Transverse colon (tissue), 4 donors: ENCODE measurements at regions not wholly inside any gene's neighbourhood (a gene's known extent, or its start where the extent isn't known, plus 50 kb on each side); places are given as distances from the start of the nearest gene placed in this dataset.

Experiments used
- DNase-seq: peaks from one replicate; pipeline ENCODE4 v3.0.0-alpha.2; 2019
- H3K27ac ChIP-seq, 4 donors: fragments of 200-600 bp; sonication (generic); 2 replicates each; pipeline ENCODE4 v1.5.1; 2016 to 2018; ENCODE audit warnings: inconsistent platforms in 4 of 4
- H3K27me3 ChIP-seq: fragments of 200-600 bp; sonication (generic); 2 replicates; pipeline ENCODE4 v1.5.1; 2017; ENCODE audit warnings: inconsistent platforms
- H3K36me3 ChIP-seq, 4 donors: fragments of 200-600 bp; sonication (generic); 2 replicates each; pipeline ENCODE4 v1.5.1; 2017 to 2019; ENCODE audit warnings: inconsistent platforms in 4 of 4
- H3K4me1 ChIP-seq, 4 donors: fragments of 200-600 bp; sonication (generic); 2 replicates each; pipeline ENCODE4 v1.5.1; 2017 to 2020; ENCODE audit warnings: inconsistent platforms in 4 of 4
- H3K4me3 ChIP-seq, 4 donors: fragments of 200-600 bp; sonication (generic); 1 replicate in 1 of 4; 2 replicates in 3 of 4; pipeline versions ENCODE4 v1.5.1 to v1.6.1; 2017 to 2019; ENCODE audit warnings: inconsistent platforms in 4 of 4
- H3K9me3 ChIP-seq, 2 donors: fragments of 200-600 bp; sonication (generic); 2 replicates each; pipeline ENCODE4 v1.5.1; 2017 to 2019; ENCODE audit warnings: inconsistent platforms in 2 of 2
- EP300 ChIP-seq: sonication (generic); formaldehyde crosslinking; IDR thresholded peaks from one replicate; pipeline ENCODE4 v1.6.1; 2017; ENCODE audit warnings: antibody characterized with exemption, low read depth
- POLR2A ChIP-seq: fragments of 450-650 bp; IDR thresholded peaks from one replicate; pipeline ENCODE4 v1.6.1; 2016; ENCODE audit warnings: antibody characterized with exemption, mild to moderate bottlenecking, moderate library complexity
- POLR2AphosphoS5 ChIP-seq, 3 donors: sonication (generic); formaldehyde crosslinking; IDR thresholded peaks; one replicate each; pipeline ENCODE4 v1.6.1; 2016; ENCODE audit warnings: antibody characterized with exemption in 3 of 3
- WGBS, 2 donors: methylation state at CpG; one replicate each; pipeline ENCODE4 v1.1.5; 2018; ENCODE audit warnings: low coverage in 1 of 2; 5-methylcytosine and 5-hydroxymethylcytosine counted together
- in situ Hi-C, 4 donors: fragments of 200-750 bp; cut with MboI; loops; one replicate each; pipeline versions ENCODE4 v1.15.0 to v1.15.1; 2017; ENCODE audit warnings: low sequenced_read_pairs in 3 of 4, low pct_ligation_motif_present in 1 of 4, low pct_unique_long_range_greater_than_20kb in 1 of 4
- intact Hi-C: fragments of 100-400 bp; cut with DNase I; formaldehyde crosslinking; loops from one replicate; pipeline ENCODE4 v1.15.1; 2023; ENCODE audit warnings: low total_unique reads
- TF ChIP-seq, protein P1 (sequence below), 5 experiments: fragments of 200-600 bp in 3 of 5; fragments of 450-650 bp in 2 of 5; sonication (generic) in 3 of 5; IDR thresholded peaks; 1 replicate in 2 of 5; 2 replicates in 3 of 5; pipeline ENCODE4 v1.5.1; 2016 to 2017; ENCODE audit warnings: antibody characterized with exemption in 5 of 5, inconsistent platforms in 3 of 5, mild to moderate bottlenecking in 2 of 5, moderate library complexity in 1 of 5

DNA sequence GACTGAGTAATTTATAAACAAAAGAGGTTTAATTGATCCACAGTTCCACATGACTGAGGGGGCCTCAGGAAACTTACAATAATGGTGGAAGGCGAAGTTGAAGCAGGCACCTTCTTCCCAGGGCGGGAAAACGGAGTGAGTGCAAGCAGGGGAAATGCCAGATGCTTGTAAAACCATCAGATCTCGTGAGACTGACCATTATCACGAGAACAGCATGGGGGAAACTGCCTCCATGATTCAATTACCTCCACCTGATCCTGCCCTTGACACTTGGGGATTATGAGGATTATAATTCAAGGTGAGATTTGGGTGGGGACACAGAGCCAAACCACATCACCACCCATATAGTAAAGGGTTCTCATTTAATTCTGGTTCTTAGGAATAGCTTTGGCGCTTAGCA, 219.5 kb upstream of the ATP5MC3 start:
- 66 to 70% methylated on average over 5 to 6 of the region's 6 CpGs for WGBS, 2 donors
- TF ChIP-seq, protein P1, sequence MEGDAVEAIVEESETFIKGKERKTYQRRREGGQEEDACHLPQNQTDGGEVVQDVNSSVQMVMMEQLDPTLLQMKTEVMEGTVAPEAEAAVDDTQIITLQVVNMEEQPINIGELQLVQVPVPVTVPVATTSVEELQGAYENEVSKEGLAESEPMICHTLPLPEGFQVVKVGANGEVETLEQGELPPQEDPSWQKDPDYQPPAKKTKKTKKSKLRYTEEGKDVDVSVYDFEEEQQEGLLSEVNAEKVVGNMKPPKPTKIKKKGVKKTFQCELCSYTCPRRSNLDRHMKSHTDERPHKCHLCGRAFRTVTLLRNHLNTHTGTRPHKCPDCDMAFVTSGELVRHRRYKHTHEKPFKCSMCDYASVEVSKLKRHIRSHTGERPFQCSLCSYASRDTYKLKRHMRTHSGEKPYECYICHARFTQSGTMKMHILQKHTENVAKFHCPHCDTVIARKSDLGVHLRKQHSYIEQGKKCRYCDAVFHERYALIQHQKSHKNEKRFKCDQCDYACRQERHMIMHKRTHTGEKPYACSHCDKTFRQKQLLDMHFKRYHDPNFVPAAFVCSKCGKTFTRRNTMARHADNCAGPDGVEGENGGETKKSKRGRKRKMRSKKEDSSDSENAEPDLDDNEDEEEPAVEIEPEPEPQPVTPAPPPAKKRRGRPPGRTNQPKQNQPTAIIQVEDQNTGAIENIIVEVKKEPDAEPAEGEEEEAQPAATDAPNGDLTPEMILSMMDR (IDR thresholded peaks at IDR 0.05) = no peak
- TF ChIP-seq EP300 (no peak), POLR2A (no peak), POLR2AphosphoS5 (IDR thresholded peaks at IDR 0.05) (no peak)
- intact Hi-C loops (no loop called here), in situ Hi-C loops (no loop called here)
- Histone ChIP-seq H3K9me3 (no peaks in the 10 kb centered on the region), H3K27me3 (no peaks in the 10 kb centered on the region), H3K4me3 (no peak overlapping the region), H3K4me1 (no peaks in the 10 kb centered on the region), H3K27ac (no peak overlapping the region), H3K36me3 (no peaks in the 10 kb centered on the region)
- no peak for DNase-seq

DNA sequence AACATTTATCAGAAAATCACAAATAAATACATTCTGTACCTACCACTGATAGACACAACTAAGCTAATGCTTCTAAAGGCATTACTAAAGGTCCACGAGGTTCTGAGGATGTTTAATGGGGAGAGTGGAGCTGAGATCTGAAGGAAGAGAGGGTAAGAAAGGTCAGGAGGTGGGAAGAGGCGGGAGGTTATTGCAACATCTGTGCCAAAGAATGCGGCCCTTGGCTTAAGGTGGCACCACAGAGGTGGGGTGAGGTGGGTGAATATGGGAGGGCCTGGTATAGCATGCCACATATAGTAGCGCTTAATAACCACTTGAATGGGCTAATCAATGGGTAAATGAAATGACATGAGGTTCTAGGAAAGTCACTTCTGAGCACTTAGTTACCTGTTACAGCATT, 217.8 kb upstream of the ATP5MC3 start:
- Histone ChIP-seq H3K9me3 (no peaks in the 10 kb centered on the region), H3K36me3 (no peaks in the 10 kb centered on the region), H3K4me1 (no peaks in the 10 kb centered on the region), H3K27me3 (no peaks in the 10 kb centered on the region), H3K4me3 (no peak overlapping the region), H3K27ac (no peak overlapping the region)
- intact Hi-C loops (no loop called here), in situ Hi-C loops (no loop called here)
- TF ChIP-seq POLR2A (no peak), POLR2AphosphoS5 (IDR thresholded peaks at IDR 0.05) (no peak), EP300 (no peak)
- TF ChIP-seq, protein P1 (IDR thresholded peaks at IDR 0.05) = no peak
- WGBS, 2 donors = 66 to 100% methylated on average over 1 to 4 of the region's 4 CpGs
- no peak for DNase-seq

DNA sequence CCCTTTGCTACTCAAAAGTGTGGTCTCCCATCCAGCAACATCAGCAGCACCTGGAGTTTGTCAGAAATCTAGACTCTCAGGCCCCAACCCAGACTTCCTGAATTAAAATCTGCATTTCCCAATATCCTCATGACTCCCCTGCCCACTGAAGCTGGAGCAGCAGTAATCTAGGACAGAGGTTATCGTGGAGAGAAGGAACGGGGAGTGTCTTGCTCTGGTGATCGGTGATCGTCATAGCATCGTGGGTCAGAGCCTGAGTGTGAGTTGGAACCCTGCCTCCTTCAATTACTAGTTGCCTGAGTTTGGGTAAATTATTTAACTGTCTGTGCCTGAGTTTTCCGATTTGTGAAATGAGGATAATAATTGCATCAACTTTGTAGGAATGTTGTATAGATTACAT, 217.3 kb upstream of the ATP5MC3 start:
- DNase-seq = no peak
- WGBS, 2 donors = 80% methylated on average over 6 of the region's 6 CpGs; no CpG with 5 or more reads in 1 of the 2 donors
- in situ Hi-C loops = no loop called here
- Histone ChIP-seq H3K27me3 (no peaks in the 10 kb centered on the region), H3K4me1 (no peaks in the 10 kb centered on the region), H3K9me3 (no peaks in the 10 kb centered on the region), H3K4me3 (no peak overlapping the region), H3K27ac (no peak overlapping the region), H3K36me3 (no peaks in the 10 kb centered on the region)
- TF ChIP-seq, protein P1 (IDR thresholded peaks at IDR 0.05) = no peak
- no peak for TF ChIP-seq EP300
- intact Hi-C loops = no loop called here

DNA sequence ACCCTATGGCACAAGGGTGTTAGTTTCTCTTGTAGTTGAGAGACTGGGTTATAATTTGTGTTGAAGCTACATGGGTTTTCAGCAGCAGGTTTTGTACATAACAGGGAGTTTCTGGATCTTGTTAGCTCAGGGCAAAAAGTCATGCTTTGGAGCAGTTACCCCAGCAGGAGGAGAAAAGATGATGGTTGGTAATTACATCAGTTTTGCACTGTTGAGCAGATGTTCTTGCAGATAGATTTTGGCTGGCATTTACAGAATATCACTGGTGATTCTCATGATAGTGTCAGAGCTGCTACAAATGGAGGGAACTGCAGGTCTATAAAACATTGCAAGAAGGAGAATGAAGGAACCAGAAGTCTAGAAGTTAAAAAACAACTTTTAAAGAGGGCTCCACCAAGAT, 215.2 kb upstream of the ATP5MC3 start:
- no peak overlapping the region for H3K4me3 ChIP-seq
- no peaks in the 10 kb centered on the region for H3K36me3 ChIP-seq
- TF ChIP-seq, protein P1 (IDR thresholded peaks at IDR 0.05) = no peak
- no peak for TF ChIP-seq EP300
- no peak for TF ChIP-seq POLR2AphosphoS5 (IDR thresholded peaks at IDR 0.05)
- TF ChIP-seq POLR2A = no peak
- in situ Hi-C loops = no loop called here
- H3K9me3 ChIP-seq = no peaks in the 10 kb centered on the region
- intact Hi-C loops = no loop called here
- no peaks in the 10 kb centered on the region for H3K27me3 ChIP-seq
- no peak for DNase-seq
- H3K27ac ChIP-seq = no peak overlapping the region
- no peaks in the 10 kb centered on the region for H3K4me1 ChIP-seq
